A673 (cell line): ENCODE measurements at regions not wholly inside any gene's neighbourhood (a gene's known extent, or its start where the extent isn't known, plus 50 kb on each side); places are given as distances from the start of the nearest gene placed in this dataset.

Source experiments
- BruUV-seq: library from RNA; stranded (reverse); fragments of 400-500 nt; replicated peaks from 2 replicates; lab custom pipeline; 2021; lab: Mats Ljungman, UMichigan
- CTCF ChIA-PET: fragments of 300-600 bp; sonication (Branson Sonifier 250); formaldehyde crosslinking; loops from one replicate; lab custom pipeline; 2022; ENCODE audit warnings: antibody characterized with exemption; lab: Charles Lee
- POLR2A ChIA-PET: fragments of 300-600 bp; sonication (Branson Sonifier 250); formaldehyde crosslinking; loops from one replicate; lab custom pipeline; 2022; ENCODE audit warnings: antibody characterized with exemption; ENCODE audit not compliant: low non-redundant PET; lab: Charles Lee
- DNase-seq: peaks from one replicate; pipeline ENCODE4 v3.0.0-alpha.2; 2015; ENCODE audit warnings: low spot score
- H3K27ac ChIP-seq: fragments of 200-600 bp; sonication (generic); 2 replicates; pipeline ENCODE4 v1.5.1; 2016; ENCODE audit warnings: mixed run types, low read depth, mild to moderate bottlenecking, mixed read lengths, antibody characterized with exemption, low read length; ENCODE audit not compliant: poor library complexity, severe bottlenecking
- H3K27me3 ChIP-seq: fragments of 200-600 bp; sonication (generic); replicated peaks from 2 replicates; pipeline ENCODE4 v1.6.1; 2017; ENCODE audit warnings: mixed run types, low read depth, mild to moderate bottlenecking, mixed read lengths, antibody characterized with exemption, low read length; ENCODE audit not compliant: insufficient read depth, poor library complexity
- H3K36me3 ChIP-seq: fragments of 200-600 bp; sonication (generic); 2 replicates; pipeline ENCODE4 v1.6.1; 2016; ENCODE audit warnings: mixed run types, mild to moderate bottlenecking, mixed read lengths, antibody characterized with exemption, low read length; ENCODE audit not compliant: insufficient read depth, poor library complexity, severe bottlenecking
- H3K4me1 ChIP-seq: fragments of 200-600 bp; sonication (generic); 2 replicates; pipeline ENCODE4 v1.6.1; 2017; ENCODE audit warnings: mixed run types, mild to moderate bottlenecking, mixed read lengths, antibody characterized with exemption, low read length; ENCODE audit not compliant: insufficient read depth, poor library complexity, severe bottlenecking
- H3K4me3 ChIP-seq: fragments of 200-600 bp; sonication (generic); 2 replicates; pipeline ENCODE4 v1.5.1; 2016; ENCODE audit warnings: low read depth, mixed run types, mild to moderate bottlenecking, mixed read lengths, low read length; ENCODE audit not compliant: poor library complexity, severe bottlenecking
- H3K9me3 ChIP-seq: fragments of 200-600 bp; sonication (generic); 2 replicates; pipeline ENCODE4 v1.6.1; 2016; ENCODE audit warnings: mixed run types, low read depth, mild to moderate bottlenecking, mixed read lengths, antibody characterized with exemption, low read length; ENCODE audit not compliant: poor library complexity, severe bottlenecking
- EZH2 ChIP-seq: fragments of 200-600 bp; sonication (generic); IDR thresholded peaks from 2 replicates; pipeline ENCODE4 v1.6.1; 2017; ENCODE audit warnings: borderline replicate concordance, low read depth, mild to moderate bottlenecking, mixed read lengths, antibody characterized with exemption, low read length; ENCODE audit not compliant: poor library complexity, severe bottlenecking
- intact Hi-C: fragments of 100-400 bp; cut with micrococcal nuclease; formaldehyde crosslinking; loops from one replicate; pipeline ENCODE4 v1.10.0; 2022; ENCODE audit not compliant: unreplicated experiment
- TF ChIP-seq, protein P1 (sequence below): fragments of 300-800, 200-600 bp; sonication (generic); conservative IDR thresholded peaks from 2 replicates; pipeline ENCODE4 v1.5.1; 2017; ENCODE audit warnings: low read depth, mild to moderate bottlenecking, antibody characterized with exemption, low read length, moderate library complexity, mixed read lengths

DNA sequence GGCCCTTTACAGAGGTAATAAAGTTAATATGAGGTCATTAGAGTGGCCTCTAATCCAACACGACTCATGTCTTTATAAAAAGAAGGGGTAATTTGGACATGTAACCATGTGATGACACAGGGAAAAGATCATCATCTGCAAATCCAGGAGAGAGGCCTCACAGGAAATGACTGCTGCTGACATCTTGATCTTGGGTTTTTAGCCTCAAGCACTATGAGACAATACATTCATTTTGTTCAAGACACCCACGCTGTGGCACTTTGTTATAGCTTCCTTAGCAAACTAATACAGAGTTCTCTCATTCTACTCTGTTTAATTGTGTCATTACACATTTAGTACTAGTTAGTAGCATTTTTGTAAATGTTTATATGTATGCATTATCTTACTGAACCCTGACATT is 64.0 kb upstream of the RUNX1 start:
- no peak for TF ChIP-seq EZH2
- TF ChIP-seq, protein P1, sequence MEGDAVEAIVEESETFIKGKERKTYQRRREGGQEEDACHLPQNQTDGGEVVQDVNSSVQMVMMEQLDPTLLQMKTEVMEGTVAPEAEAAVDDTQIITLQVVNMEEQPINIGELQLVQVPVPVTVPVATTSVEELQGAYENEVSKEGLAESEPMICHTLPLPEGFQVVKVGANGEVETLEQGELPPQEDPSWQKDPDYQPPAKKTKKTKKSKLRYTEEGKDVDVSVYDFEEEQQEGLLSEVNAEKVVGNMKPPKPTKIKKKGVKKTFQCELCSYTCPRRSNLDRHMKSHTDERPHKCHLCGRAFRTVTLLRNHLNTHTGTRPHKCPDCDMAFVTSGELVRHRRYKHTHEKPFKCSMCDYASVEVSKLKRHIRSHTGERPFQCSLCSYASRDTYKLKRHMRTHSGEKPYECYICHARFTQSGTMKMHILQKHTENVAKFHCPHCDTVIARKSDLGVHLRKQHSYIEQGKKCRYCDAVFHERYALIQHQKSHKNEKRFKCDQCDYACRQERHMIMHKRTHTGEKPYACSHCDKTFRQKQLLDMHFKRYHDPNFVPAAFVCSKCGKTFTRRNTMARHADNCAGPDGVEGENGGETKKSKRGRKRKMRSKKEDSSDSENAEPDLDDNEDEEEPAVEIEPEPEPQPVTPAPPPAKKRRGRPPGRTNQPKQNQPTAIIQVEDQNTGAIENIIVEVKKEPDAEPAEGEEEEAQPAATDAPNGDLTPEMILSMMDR: no peak
- no peak overlapping the region for H3K4me3 ChIP-seq
- no peaks in the 10 kb centered on the region for H3K27me3 ChIP-seq
- no peaks in the 10 kb centered on the region for H3K4me1 ChIP-seq
- no peaks in the 10 kb centered on the region for H3K36me3 ChIP-seq
- CTCF ChIA-PET: no interaction called here
- H3K9me3 ChIP-seq: no peaks in the 10 kb centered on the region
- no TSS peak for BruUV-seq
- POLR2A ChIA-PET: no interaction called here
- no peak overlapping the region for H3K27ac ChIP-seq
- no peak for DNase-seq
- intact Hi-C loops: no loop called here

DNA sequence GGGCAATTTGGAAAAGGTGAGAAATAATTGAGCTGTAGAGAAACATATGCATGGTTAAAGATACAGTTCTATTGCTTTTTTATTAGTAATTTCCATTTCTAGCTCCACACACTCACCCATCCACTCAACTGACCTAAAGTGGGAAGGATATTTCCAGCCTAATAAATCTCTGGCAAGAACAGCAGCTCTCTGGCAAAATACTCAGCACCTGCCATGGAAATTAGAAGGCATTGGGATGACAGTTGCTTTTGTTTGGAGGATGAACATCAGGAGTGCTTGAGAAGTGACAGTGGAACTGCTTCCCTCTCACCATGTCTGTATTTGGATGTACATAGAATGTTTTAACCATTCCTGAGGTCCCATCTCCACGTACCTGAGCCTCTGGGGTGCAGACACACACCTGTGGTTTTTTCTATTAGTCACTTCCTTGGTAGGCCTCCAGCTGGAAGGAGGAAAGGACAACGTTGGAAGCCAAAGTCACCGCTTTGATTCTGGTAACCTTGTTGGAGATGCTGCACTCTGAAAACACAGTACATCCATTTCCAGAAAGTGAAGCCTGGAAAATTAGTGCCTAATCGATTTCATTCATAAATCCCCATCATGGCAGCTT is 62.3 kb upstream of the RUNX1 start:
- ChIA-PET CTCF (no interaction called here), POLR2A (no interaction called here)
- no peak overlapping the region for H3K27ac ChIP-seq
- TF ChIP-seq, protein P1: no peak
- intact Hi-C loops: no loop called here
- no peak for DNase-seq
- no peaks in the 10 kb centered on the region for H3K4me1 ChIP-seq
- no peaks in the 10 kb centered on the region for H3K27me3 ChIP-seq
- H3K4me3 ChIP-seq: no peak overlapping the region
- BruUV-seq: no TSS peak
- H3K36me3 ChIP-seq: no peaks in the 10 kb centered on the region
- H3K9me3 ChIP-seq: no peaks in the 10 kb centered on the region

DNA sequence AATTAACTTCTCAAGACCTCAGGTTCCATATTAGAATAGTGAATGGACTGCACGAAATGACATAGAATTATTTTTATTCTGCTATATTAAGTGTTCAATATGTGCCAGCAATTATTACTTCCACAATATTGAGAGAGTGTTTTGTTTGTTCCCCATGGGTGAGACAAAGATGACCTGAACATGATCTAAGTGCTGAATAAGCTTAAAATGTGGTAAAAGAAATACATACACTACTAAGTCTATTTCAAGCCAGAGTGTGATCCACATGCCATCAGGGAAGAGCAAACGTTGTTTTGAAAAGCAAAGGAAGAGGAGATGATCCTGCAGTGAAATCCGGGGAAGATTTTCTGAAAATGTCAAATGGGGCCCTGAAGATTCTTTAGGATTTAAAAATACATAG is 59.8 kb upstream of the RUNX1 start:
- no peaks in the 10 kb centered on the region for H3K36me3 ChIP-seq
- H3K4me1 ChIP-seq: no peaks in the 10 kb centered on the region
- no peaks in the 10 kb centered on the region for H3K27me3 ChIP-seq
- intact Hi-C loops: no loop called here
- TF ChIP-seq, protein P1: no peak
- TF ChIP-seq EZH2: no peak
- no peak overlapping the region for H3K4me3 ChIP-seq
- H3K9me3 ChIP-seq: no peaks in the 10 kb centered on the region
- no TSS peak for BruUV-seq
- no peak overlapping the region for H3K27ac ChIP-seq
- CTCF ChIA-PET: no interaction called here
- POLR2A ChIA-PET: no interaction called here
- DNase-seq: no peak
